GF-D8 (cell line): ENCODE measurements at regions not wholly inside any gene's neighbourhood (a gene's known extent, or its start where the extent isn't known, plus 50 kb on each side); places are given as distances from the start of the nearest gene placed in this dataset.
"Not testable (repeated sequence)": the region's sequence is repeated elsewhere in the genome, so short reads cannot be mapped to it uniquely, and the experiment has no call there.

Source experiments
- DNase-seq: peaks from one replicate; lab custom pipeline; 2025; lab: John Stamatoyannopoulos, UW

DNA sequence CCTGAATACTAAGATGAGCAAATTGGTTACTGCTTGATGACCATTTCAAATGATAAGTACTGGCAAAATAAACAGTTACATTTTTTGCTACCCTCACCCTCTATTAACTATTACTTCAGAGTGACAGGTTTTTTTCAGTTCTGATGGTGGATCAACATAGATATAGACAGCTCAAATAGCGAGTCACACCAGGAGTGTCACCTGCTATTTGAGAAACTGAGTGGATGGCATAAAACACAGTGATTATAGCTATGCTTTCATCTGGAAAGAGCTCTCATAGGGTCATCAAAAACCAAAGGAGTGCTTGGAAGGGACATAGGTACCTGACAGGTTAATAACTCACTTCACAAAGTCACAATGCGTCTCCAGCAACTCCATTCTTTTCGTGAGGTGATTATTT lies 244.5 kb upstream of the C9orf72 start:
- DNase-seq, result no peak

- no peak for DNase-seq
These were observed 245.1 kb upstream of the C9orf72 start for GRCh38 chr9:27818348-27818747.

GRCh38 chr9:27828908-27829307 lies 255.6 kb upstream of the C9orf72 start:
- DNase-seq, result no peak

- DNase-seq, result no peak
These were observed 256.3 kb upstream of the C9orf72 start for GRCh38 chr9:27829621-27830020.

GRCh38 chr9:27832108-27832507 lies 258.8 kb upstream of the C9orf72 start:
- not testable (repeated sequence) for DNase-seq

DNA sequence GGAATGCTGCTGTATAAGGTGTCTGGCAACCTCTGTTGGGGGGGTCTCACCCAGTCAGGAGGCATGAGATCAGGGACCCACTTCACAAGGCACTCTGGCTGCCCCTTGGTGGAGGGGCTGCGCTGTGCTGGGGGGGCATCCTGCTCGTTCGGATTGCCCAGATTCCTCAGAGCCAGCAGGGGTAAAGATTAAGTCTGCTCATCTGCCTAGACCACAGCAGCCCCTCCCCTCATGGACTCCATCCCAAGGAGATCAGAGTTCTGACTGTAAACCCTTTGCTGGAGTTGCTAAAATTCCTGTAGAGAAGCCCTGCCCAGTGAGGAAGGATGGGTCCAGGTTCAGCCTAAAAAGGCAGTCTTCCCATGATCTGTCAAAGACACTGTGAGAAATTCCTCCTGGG lies 262.0 kb upstream of the C9orf72 start:
- DNase-seq, result no peak

GRCh38 chr9:27835746-27836145 lies 262.5 kb upstream of the C9orf72 start:
- no peak for DNase-seq

DNA sequence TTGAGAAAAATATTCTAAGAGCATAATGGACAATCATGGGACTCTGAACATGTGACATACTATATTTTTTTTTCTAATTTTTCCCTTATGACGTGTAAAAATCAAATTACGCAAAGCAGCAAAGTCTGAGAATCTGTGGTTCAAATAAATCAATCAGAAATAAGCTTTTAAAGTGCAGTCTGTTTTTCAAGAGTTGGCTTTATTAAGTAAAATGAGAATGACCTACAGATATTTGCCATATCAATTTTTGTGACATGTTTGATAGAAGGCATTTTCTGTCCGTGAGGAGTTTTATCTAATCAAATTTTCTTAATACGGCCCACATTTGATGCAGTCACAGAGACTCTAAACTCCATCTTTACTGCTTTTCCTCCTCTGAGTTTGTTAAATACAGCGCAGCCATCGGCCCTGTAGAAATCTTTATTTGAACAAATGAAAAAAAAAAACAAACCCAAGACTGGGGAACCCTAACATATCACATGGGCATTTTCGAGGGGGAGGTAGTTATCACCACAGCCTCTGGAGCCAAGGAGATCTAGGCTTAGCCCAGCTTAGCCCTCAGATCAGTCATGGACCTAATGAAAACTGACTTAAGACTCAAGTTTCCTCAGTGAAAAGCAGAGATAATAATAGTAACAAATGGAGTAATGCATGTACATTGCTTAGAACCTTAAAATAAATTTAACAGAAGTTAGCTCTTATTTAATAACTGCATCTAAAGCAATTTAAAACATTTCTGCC lies 263.6 kb upstream of the C9orf72 start:
- no peak for DNase-seq

GRCh38 chr9:27838876-27839275 lies 265.6 kb upstream of the C9orf72 start:
- DNase-seq, result no peak

GRCh38 chr9:27839767-27840166 lies 266.5 kb upstream of the C9orf72 start:
- not testable (repeated sequence) for DNase-seq

GRCh38 chr9:27844797-27845196 lies 271.5 kb upstream of the C9orf72 start:
- no peak for DNase-seq

GRCh38 chr9:27847380-27847779 lies 274.1 kb upstream of the C9orf72 start:
- DNase-seq, result no peak

DNA sequence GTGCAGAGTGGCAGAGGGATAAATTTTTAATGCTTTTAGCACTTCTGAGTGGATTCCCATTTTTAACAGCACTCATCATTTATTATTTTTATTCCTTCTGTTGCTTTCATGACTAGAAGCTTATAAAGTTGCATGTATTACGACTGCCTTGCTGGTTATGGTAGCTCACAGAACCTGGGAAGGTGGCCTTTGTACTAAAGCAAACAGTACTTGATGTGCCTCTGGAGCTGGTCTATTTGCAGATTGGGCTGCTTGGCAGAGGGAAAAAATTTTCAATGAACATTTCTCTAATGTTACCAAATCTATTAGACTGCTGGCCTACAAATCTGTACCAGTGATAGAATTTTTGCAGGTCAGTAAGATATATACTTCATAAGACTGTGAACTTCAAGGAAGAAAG lies 274.5 kb upstream of the C9orf72 start:
- DNase-seq, result no peak

DNA sequence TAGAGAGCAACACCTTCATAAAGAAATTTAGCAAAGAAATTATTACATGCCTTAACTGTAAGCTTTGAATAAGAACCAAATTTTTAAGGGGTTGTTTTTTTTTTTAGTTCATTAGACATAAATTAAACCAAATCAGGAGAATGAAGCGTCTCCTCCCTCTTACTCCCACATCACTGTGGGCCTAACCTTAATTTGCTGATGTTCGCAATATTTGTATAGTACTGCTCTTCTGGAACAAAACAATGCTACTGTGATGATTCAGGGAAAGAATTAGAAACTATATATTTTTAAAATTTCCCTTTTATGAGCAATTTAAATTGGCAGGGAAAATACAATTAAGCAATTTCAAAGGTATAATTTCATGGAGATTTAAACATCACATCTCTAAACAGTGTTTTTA lies 275.0 kb upstream of the C9orf72 start:
- DNase-seq, result no peak

GRCh38 chr9:27851858-27852257 lies 278.6 kb upstream of the C9orf72 start:
- DNase-seq, result no peak

GRCh38 chr9:27853529-27853928 lies 280.2 kb upstream of the C9orf72 start:
- no peak for DNase-seq

DNA sequence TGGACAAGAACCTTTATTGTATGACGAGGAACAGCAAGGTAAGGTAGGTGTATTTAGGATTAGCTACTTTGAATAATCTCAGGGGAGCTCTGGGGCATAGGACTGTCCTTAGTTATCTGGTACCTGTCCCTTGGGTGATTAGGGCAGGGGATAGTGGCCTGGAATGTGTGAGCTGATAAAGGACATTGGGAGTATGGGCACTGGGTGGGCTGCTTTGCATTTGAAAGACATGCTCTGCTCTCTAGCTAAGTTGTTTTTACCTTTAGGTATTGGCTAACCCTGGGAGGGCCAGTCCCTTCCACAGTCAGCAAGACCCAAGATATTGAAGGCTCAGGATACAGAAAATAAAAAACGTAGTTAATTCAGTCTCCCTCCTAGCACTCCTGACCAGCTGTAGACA lies 282.8 kb upstream of the C9orf72 start:
- DNase-seq, result no peak

GRCh38 chr9:27856748-27857147 lies 283.5 kb upstream of the C9orf72 start:
- DNase-seq, result no peak

DNA sequence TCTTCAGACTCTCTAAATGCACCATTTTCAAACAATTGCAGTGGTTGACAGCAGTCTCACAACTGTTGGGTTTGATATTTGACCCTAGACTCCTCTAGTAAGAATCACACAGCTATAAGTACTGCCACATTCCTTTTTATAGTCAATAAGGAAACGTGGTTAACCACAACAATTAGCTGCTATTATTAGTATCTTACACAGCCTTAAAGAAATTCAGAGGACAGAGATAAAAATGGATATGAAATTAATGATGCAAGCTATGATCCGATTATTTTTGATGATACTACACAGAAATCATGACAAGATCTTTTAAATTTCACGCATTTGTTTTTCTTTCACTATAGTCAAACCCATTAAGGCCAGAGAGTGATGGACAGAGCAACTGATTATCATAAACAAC lies 288.6 kb upstream of the C9orf72 start:
- DNase-seq, result no peak

- no peak for DNase-seq
These were observed 291.6 kb upstream of the C9orf72 start for GRCh38 chr9:27864644-27865438.

DNA sequence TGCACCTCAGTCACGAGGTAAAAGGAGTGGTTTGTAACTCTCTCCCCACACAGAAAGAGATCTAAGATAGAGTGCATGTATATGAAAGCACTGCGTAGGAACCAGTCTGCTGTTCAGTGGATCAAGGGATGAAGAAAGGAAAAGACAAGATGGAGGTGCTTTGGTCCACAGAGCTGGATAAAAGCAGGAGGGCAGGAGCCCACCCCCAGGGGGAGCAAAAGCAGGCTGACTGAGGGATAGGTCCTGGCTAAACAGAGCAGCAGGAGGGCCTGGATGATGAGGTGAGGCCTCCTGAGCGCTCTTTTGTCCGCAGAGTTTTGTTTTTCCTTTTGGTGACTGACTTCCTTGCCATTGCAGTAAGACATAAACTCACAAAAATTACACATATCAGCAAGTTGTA lies 293.5 kb upstream of the C9orf72 start:
- no peak for DNase-seq

DNA sequence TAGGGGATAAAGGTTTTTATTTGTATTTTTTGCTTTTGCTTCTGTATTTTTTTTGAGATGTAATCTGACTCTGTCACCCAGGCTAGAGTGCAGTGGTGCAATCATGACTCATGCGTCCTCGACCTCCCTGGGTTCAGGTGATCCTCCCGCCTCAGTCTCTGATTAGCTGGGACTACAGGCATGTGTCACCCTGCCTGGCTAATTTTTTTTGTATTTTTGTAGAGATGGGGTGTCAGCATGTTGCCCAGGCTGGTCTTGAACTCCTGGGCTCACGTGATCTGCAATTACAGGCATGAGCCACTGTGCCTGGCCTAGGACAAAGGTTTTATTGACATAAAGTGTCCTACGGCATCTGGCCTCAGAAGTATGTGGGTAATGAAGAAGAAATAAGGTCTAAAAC lies 297.1 kb upstream of the C9orf72 start:
- DNase-seq, result no peak

DNA sequence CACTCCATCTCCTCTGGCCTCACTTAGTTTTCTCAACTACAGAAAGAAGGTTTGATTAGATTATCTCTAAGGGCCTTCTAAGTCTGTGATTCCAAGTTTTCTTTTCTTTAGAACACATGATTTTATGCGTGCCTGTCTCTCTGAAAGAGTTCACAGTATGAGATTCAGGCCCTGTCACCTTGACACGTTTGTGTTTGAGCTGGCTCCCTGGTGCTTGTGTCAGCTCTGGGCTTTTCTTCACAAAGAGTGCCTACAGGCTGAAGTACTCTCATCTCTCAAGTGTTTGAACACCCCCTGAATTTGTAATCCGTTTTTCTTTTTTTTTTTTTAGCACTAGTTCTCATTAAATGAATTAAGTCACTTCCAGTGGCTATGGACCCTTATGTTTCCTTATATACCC lies 306.9 kb upstream of the C9orf72 start:
- DNase-seq, result no peak

DNA sequence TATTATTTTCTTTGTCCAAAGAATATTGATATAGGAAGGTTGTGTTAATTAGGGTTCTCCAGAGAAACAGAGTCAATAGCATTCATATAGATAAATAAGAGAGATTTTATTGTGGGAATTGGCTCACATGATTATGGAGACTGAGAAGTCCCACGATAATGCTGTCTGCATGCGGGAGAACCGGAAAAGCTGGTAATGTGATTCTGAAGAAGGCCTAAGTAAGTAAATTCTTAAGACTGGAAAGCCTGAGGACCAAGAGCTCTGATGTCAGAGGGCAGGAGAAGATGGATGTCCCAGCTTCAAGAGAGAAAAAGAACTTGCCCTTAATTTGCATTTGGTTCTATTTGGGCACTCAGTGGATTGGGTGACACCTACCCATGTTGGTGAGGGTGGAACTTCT lies 307.4 kb upstream of the C9orf72 start:
- DNase-seq, result no peak
